HEK293 (cell line): ENCODE measurements at regions not wholly inside any gene's neighbourhood (a gene's known extent, or its start where the extent isn't known, plus 50 kb on each side); places are given as distances from the start of the nearest gene placed in this dataset.

Experiments used
- BCL11A ChIP-seq: fragments of 450-650 bp; formaldehyde crosslinking; IDR thresholded peaks from 2 replicates; pipeline ENCODE4 v1.5.1; 2016; ENCODE audit warnings: low read depth, missing biosample characterization, missing genetic modification characterization
- KLF10 ChIP-seq: fragments of 450-650 bp; IDR thresholded peaks from 2 replicates; pipeline ENCODE4 v1.5.1; 2018; ENCODE audit warnings: missing biosample characterization, mild to moderate bottlenecking, missing genetic modification characterization
- ZBTB8A ChIP-seq: fragments of 450-650 bp; formaldehyde crosslinking; IDR thresholded peaks from 2 replicates; pipeline ENCODE4 v1.5.1; 2016; ENCODE audit warnings: missing biosample characterization, missing genetic modification characterization
- ZNF23 ChIP-seq: fragments of 450-650 bp; formaldehyde crosslinking; IDR thresholded peaks from 2 replicates; pipeline ENCODE4 v1.5.1; 2016; ENCODE audit warnings: missing biosample characterization, missing genetic modification characterization, borderline replicate concordance
- ZNF248 ChIP-seq: fragments of 450-650 bp; formaldehyde crosslinking; IDR thresholded peaks from 2 replicates; pipeline ENCODE4 v1.5.1; 2017; ENCODE audit warnings: missing biosample characterization, missing genetic modification characterization
- ZNF274 ChIP-seq, 2 experiments: fragments of 200-500 bp in 1 of 2; fragments of 450-650 bp in 1 of 2; sonication (Bioruptor generic) in 1 of 2; formaldehyde crosslinking in 1 of 2; IDR thresholded peaks; 2 replicates each; pipeline versions ENCODE4 v1.5.1 to v1.6.1; 2014 to 2016; ENCODE audit warnings: borderline replicate concordance in 1 of 2, inconsistent platforms in 1 of 2, low read length in 1 of 2, missing biosample characterization in 1 of 2, missing genetic modification characterization in 1 of 2
- ZNF549 ChIP-seq: fragments of 450-650 bp; IDR thresholded peaks from 2 replicates; pipeline ENCODE4 v1.5.1; 2018; ENCODE audit warnings: missing biosample characterization, missing genetic modification characterization, mild to moderate bottlenecking, inconsistent platforms, moderate library complexity
- ZNF626 ChIP-seq: fragments of 450-650 bp; sonication (Bioruptor Pico); formaldehyde crosslinking; IDR thresholded peaks from 2 replicates; pipeline ENCODE4 v1.5.1; 2018; ENCODE audit warnings: missing biosample characterization, missing genetic modification characterization, inconsistent platforms
- TF ChIP-seq, protein P1 (sequence below): fragments of 450-650 bp; formaldehyde crosslinking; IDR thresholded peaks from 2 replicates; pipeline ENCODE4 v1.5.1; 2016; ENCODE audit warnings: missing biosample characterization, missing genetic modification characterization
- TF ChIP-seq, protein P2 (sequence below): fragments of 450-650 bp; formaldehyde crosslinking; IDR thresholded peaks from 2 replicates; pipeline ENCODE4 v1.5.1; 2016; ENCODE audit warnings: missing biosample characterization, missing genetic modification characterization

DNA sequence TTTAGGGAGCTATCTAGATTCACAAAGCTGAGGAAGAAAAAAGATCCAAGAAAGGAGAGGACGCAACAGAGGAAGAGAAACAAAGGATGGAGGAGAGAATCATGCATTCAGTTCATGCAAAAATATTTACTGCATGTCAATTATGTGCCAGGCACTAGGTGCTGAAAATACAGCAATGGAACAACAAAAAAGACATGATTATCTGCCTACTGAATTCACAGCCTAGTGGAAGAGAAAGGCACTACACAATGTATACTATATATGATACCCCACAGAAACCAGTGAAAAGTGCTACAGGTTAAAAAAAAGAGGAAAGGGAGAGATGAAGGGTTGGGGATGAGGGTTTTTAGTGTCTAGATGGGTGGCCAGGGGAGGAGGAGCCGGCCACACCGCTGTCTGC is 520.4 kb upstream of the CELF2 start:
- TF ChIP-seq ZNF23 (tag by site-specific recombination) (no peak), ZNF626 (no peak), BCL11A (no peak), ZNF274 (IDR thresholded peaks at IDR 0.05; ENCODE audit: low read length) (no peak), ZNF274 (tag by site-specific recombination; IDR thresholded peaks at IDR 0.05; ENCODE audit: borderline replicate concordance) (no peak), ZNF248 (tag by site-specific recombination) (no peak), ZBTB8A (tag by site-specific recombination) (no peak), KLF10 (tag by site-specific recombination) (no peak), ZNF549 (tag by site-specific recombination) (no peak)
- TF ChIP-seq, protein P1, sequence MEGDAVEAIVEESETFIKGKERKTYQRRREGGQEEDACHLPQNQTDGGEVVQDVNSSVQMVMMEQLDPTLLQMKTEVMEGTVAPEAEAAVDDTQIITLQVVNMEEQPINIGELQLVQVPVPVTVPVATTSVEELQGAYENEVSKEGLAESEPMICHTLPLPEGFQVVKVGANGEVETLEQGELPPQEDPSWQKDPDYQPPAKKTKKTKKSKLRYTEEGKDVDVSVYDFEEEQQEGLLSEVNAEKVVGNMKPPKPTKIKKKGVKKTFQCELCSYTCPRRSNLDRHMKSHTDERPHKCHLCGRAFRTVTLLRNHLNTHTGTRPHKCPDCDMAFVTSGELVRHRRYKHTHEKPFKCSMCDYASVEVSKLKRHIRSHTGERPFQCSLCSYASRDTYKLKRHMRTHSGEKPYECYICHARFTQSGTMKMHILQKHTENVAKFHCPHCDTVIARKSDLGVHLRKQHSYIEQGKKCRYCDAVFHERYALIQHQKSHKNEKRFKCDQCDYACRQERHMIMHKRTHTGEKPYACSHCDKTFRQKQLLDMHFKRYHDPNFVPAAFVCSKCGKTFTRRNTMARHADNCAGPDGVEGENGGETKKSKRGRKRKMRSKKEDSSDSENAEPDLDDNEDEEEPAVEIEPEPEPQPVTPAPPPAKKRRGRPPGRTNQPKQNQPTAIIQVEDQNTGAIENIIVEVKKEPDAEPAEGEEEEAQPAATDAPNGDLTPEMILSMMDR (tag by site-specific recombination) = no peak
- TF ChIP-seq, protein P2, sequence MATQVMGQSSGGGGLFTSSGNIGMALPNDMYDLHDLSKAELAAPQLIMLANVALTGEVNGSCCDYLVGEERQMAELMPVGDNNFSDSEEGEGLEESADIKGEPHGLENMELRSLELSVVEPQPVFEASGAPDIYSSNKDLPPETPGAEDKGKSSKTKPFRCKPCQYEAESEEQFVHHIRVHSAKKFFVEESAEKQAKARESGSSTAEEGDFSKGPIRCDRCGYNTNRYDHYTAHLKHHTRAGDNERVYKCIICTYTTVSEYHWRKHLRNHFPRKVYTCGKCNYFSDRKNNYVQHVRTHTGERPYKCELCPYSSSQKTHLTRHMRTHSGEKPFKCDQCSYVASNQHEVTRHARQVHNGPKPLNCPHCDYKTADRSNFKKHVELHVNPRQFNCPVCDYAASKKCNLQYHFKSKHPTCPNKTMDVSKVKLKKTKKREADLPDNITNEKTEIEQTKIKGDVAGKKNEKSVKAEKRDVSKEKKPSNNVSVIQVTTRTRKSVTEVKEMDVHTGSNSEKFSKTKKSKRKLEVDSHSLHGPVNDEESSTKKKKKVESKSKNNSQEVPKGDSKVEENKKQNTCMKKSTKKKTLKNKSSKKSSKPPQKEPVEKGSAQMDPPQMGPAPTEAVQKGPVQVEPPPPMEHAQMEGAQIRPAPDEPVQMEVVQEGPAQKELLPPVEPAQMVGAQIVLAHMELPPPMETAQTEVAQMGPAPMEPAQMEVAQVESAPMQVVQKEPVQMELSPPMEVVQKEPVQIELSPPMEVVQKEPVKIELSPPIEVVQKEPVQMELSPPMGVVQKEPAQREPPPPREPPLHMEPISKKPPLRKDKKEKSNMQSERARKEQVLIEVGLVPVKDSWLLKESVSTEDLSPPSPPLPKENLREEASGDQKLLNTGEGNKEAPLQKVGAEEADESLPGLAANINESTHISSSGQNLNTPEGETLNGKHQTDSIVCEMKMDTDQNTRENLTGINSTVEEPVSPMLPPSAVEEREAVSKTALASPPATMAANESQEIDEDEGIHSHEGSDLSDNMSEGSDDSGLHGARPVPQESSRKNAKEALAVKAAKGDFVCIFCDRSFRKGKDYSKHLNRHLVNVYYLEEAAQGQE = no peak
